GM12873 (cell line): ENCODE measurements at regions not wholly inside any gene's neighbourhood (a gene's known extent, or its start where the extent isn't known, plus 50 kb on each side); places are given as distances from the start of the nearest gene placed in this dataset.

Experiments used
- TF ChIP-seq, protein P1 (sequence below): IDR thresholded peaks from 2 replicates; pipeline ENCODE4 v1.5.1; 2012; ENCODE audit warnings: low read depth, mild to moderate bottlenecking, moderate library complexity, low read length, control low read depth; ENCODE audit not compliant: insufficient read depth; ENCODE audit errors: missing control alignments

DNA sequence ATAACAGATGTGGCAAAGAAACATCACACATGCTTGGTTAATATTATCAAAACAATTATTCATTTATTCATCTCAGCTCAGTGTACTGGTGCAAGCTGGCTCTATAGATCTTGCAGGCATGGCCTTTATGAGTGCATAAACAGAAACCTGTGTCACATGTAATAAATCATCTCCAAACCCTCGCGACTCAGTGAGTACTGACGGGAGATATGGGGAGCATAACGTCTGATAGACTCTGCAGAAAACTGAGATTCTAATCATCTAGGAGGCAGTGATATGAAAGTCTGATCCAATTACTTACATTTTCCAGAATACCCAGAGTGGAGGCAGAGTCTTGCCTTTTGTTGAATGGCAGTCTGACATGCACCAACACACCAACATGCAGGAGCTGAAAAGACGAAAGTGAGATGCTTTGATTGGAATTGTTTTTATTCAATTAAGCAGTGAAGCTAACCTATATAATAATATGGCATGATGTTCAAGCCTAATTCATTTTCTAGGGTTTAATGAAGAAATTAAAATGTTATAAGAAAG is 416.8 kb downstream of the RNF144A start:
- TF ChIP-seq, protein P1, sequence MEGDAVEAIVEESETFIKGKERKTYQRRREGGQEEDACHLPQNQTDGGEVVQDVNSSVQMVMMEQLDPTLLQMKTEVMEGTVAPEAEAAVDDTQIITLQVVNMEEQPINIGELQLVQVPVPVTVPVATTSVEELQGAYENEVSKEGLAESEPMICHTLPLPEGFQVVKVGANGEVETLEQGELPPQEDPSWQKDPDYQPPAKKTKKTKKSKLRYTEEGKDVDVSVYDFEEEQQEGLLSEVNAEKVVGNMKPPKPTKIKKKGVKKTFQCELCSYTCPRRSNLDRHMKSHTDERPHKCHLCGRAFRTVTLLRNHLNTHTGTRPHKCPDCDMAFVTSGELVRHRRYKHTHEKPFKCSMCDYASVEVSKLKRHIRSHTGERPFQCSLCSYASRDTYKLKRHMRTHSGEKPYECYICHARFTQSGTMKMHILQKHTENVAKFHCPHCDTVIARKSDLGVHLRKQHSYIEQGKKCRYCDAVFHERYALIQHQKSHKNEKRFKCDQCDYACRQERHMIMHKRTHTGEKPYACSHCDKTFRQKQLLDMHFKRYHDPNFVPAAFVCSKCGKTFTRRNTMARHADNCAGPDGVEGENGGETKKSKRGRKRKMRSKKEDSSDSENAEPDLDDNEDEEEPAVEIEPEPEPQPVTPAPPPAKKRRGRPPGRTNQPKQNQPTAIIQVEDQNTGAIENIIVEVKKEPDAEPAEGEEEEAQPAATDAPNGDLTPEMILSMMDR = no peak

DNA sequence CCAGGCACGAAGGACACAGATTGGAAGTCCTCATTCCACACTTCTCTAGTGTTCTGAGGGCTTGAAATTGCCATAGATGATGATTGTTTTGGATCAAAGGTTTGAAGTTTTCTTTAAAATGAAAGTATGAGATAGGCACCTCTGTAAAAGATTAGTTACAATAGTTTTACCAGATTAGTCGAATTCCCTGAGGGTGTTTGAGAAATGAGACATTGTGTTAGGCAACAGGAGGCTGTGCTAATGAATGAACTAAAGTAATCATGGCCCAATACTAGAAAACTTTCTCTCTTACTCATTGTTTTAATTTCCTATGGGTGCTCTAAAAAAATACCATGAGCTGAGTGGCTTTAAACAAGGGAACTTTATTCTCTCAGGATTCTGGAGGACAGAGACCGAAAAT is 421.7 kb downstream of the RNF144A start:
- TF ChIP-seq, protein P1 = no peak

DNA sequence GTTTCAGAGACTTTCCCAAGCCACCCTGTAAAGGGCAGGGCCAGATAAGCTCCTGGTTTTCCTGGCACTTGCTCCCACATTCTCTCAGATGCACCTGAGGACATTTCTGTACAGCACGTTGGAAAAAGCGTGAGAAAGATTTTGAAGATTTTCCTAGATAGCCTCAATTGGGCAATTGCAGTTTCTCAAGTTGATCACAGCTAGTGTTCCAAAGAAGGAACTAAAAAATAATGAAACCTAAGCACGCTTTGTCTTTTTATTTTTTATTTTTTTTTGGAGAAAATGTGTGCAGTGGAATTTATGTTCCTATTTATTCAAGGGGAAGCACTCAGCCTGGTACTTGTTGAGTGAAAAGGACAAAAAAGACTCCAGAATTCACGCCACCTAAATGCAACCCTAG is 429.1 kb downstream of the RNF144A start:
- TF ChIP-seq, protein P1 = no peak

DNA sequence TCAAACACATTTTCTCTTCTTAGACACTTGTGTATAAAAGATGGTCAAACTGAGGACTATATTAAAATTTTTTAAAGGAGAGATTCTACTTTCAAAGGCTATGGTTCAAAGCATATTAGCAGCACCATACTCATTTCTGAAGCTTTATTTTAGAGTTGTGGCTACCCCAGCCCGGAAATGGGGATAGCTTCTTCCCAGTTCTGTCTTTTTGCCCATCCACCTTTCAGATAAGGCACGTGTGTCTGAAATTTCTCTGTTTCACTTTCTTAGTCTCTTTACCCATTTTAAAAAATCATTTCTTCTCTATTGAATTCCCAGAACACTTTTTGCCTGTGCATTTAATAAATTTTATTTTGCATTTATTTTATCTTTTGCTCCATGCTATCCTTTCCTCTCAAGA is 431.5 kb downstream of the RNF144A start:
- TF ChIP-seq, protein P1 = no peak

DNA sequence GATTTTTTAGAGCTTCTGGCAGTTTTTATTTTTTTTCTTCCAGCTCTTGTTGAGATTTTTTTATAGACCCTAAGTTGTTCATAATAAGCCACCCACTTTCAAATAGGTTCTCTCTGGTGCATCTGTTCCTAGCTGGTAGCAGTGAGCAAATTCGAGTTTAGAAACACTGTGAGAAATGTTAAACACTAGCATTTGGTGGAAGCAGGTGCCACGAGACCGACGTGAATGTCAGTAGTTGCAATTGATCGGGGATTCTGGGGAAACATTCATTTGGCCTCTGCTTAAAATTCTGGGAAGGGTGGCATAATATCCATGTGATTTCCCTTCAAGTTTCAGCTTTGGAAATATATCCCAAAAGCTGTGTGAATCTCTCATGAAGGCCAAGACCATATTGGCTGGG is 435.0 kb downstream of the RNF144A start:
- TF ChIP-seq, protein P1 = no peak

DNA sequence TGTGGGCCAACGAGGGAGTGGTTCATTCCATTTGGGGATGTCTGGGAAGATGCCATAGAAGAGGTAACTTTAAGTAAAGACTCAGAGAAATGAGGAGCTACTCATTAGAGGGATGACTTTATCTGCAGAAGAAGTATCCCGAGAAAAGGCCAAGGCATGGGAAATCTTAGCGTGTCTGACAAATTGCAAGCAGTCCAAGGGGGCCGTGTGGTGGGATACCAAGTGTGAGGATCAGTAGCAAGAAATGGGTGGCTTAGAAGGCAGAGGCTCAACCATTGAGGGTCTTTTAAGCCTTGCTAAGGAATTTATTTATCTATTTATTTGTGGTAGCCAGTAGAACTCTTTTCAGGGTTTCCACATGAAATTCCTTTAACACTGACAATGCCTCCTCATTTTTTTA is 436.4 kb downstream of the RNF144A start:
- TF ChIP-seq, protein P1 = no peak

DNA sequence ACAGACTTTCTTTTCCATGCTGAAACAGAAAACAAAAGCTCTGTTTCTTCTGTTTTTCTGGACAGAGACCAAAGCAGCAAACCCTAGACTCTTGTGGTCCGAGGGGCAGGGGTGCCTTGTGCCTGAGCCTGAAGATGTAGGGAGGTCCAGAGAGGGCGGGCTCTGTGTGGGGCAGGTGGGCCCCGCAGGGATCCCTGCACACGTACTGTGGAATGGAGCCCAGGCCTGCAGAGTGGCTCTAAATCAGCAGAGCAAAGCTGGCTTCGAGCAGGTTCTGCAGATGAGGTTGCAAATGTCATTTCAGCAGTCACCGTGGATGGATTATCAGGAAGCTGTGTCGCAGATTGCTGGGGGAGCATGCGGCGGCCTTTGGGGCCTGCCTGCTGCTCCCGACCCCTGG is 438.6 kb downstream of the RNF144A start:
- TF ChIP-seq, protein P1 = no peak
